GM23248 (cell line): ENCODE measurements at regions not wholly inside any gene's neighbourhood (a gene's known extent, or its start where the extent isn't known, plus 50 kb on each side); places are given as distances from the start of the nearest gene placed in this dataset.
"Not testable (repeated sequence)": the region's sequence is repeated elsewhere in the genome, so short reads cannot be mapped to it uniquely, and the experiment has no call there.

Experiments
- DNase-seq: peaks from one replicate; pipeline ENCODE4 v3.0.0-alpha.2; 2015
- H2AFZ ChIP-seq: fragments of 200-600 bp; sonication (generic); 2 replicates; pipeline ENCODE4 v1.6.1; 2016; ENCODE audit warnings: antibody characterized with exemption
- H3F3A ChIP-seq: fragments of 200-600 bp; sonication (generic); 2 replicates; pipeline ENCODE4 v1.6.1; 2016; ENCODE audit warnings: mild to moderate bottlenecking, antibody characterized with exemption, mixed run types; ENCODE audit not compliant: insufficient read depth
- H3K27ac ChIP-seq: fragments of 200-600 bp; sonication (generic); 2 replicates; pipeline ENCODE4 v1.5.1; 2016; ENCODE audit warnings: mild to moderate bottlenecking
- H3K27me3 ChIP-seq: fragments of 200-600 bp; sonication (generic); replicated peaks from 2 replicates; pipeline ENCODE4 v1.6.1; 2016; ENCODE audit warnings: mild to moderate bottlenecking; ENCODE audit not compliant: insufficient read depth
- H3K36me3 ChIP-seq: fragments of 200-600 bp; sonication (generic); 2 replicates; pipeline ENCODE4 v1.6.1; 2016; ENCODE audit warnings: low read depth, mild to moderate bottlenecking
- H3K4me1 ChIP-seq: fragments of 200-600 bp; sonication (generic); 2 replicates; pipeline ENCODE4 v1.6.1; 2016; ENCODE audit warnings: mild to moderate bottlenecking; ENCODE audit not compliant: insufficient read depth
- H3K4me2 ChIP-seq: fragments of 200-600 bp; sonication (generic); one replicate; pipeline ENCODE4 v1.6.1; 2016; ENCODE audit warnings: mild to moderate bottlenecking; ENCODE audit not compliant: unreplicated experiment
- H3K4me3 ChIP-seq: fragments of 200-600 bp; sonication (generic); 2 replicates; pipeline ENCODE4 v1.5.1; 2016; ENCODE audit warnings: mild to moderate bottlenecking
- H3K79me2 ChIP-seq: fragments of 200-600 bp; sonication (generic); 2 replicates; pipeline ENCODE4 v1.6.1; 2016; ENCODE audit warnings: mild to moderate bottlenecking; ENCODE audit not compliant: insufficient read depth
- H3K9ac ChIP-seq: fragments of 200-600 bp; sonication (generic); 2 replicates; pipeline ENCODE4 v1.6.1; 2016; ENCODE audit warnings: mild to moderate bottlenecking
- H3K9me2 ChIP-seq: fragments of 200-600 bp; sonication (generic); 2 replicates; pipeline ENCODE4 v1.6.1; 2016; ENCODE audit warnings: mixed run types, mild to moderate bottlenecking, moderate library complexity; ENCODE audit not compliant: insufficient read depth
- H3K9me3 ChIP-seq: fragments of 200-600 bp; sonication (generic); one replicate; pipeline ENCODE4 v1.6.1; 2017; ENCODE audit warnings: low read depth
- H4K20me1 ChIP-seq: fragments of 200-600 bp; sonication (generic); 2 replicates; pipeline ENCODE4 v1.6.0; 2016; ENCODE audit not compliant: insufficient read depth
- EZH2 ChIP-seq: fragments of 200-600 bp; sonication (generic); IDR thresholded peaks from 2 replicates; pipeline ENCODE4 v1.6.1; 2018; ENCODE audit warnings: antibody characterized with exemption, mild to moderate bottlenecking; ENCODE audit not compliant: insufficient read depth, poor library complexity, severe bottlenecking
- EZH2phosphoT487 ChIP-seq: fragments of 200-600 bp; sonication (generic); IDR thresholded peaks from 2 replicates; pipeline ENCODE4 v1.6.1; 2018; ENCODE audit warnings: antibody characterized with exemption, moderate library complexity, mild to moderate bottlenecking, low read depth; ENCODE audit not compliant: insufficient read depth
- WGBS, 2 experiments: methylation state at CpG; one replicate each; pipeline ENCODE4 v1.1.6; 2015 to 2017; ENCODE audit warnings: low lambda C conversion rate in 2 of 2, low coverage in 1 of 2; ENCODE audit errors: missing lambda C conversion rate in 2 of 2; 5-methylcytosine and 5-hydroxymethylcytosine counted together
- in situ Hi-C: fragments of 300-500 bp; cut with MboI; formaldehyde crosslinking; loops from 2 replicates; pipeline ENCODE4 v1.15.0; 2020

GRCh38 chr6:67881706-67882065 is 753.4 kb upstream of the ADGRB3 start:
- Histone ChIP-seq H3K4me2 (no peak overlapping the region), H4K20me1 (no peaks in the 10 kb centered on the region), H2AFZ (no peak overlapping the region), H3K4me1 (no peaks in the 10 kb centered on the region), H3K79me2 (no peaks in the 10 kb centered on the region), H3K9ac (no peak overlapping the region), H3K27me3 (no peaks in the 10 kb centered on the region), H3K9me2 (no peaks in the 10 kb centered on the region), H3F3A (no peaks in the 10 kb centered on the region), H3K9me3 (no peaks in the 10 kb centered on the region), H3K4me3 (no peak overlapping the region), H3K27ac (no peak overlapping the region), H3K36me3 (no peaks in the 10 kb centered on the region)
- TF ChIP-seq EZH2 (no peak), EZH2phosphoT487 (no peak)
- 12 to 24% methylated on average over 4 of the region's 4 CpGs for WGBS, 2 experiments
- in situ Hi-C loops = no loop called here
- DNase-seq = no peak

- WGBS, 2 experiments = 45 to 47% methylated on average over 16 of the region's 16 CpGs
- Histone ChIP-seq H3K36me3 (no peaks in the 10 kb centered on the region), H3F3A (no peaks in the 10 kb centered on the region), H4K20me1 (no peaks in the 10 kb centered on the region), H3K27ac (no peak overlapping the region), H3K9me2 (no peaks in the 10 kb centered on the region), H3K27me3 (no peaks in the 10 kb centered on the region), H3K4me2 (no peak overlapping the region), H2AFZ (no peak overlapping the region), H3K4me1 (no peaks in the 10 kb centered on the region), H3K9ac (no peak overlapping the region), H3K4me3 (no peak overlapping the region), H3K79me2 (no peaks in the 10 kb centered on the region), H3K9me3 (no peaks in the 10 kb centered on the region)
- DNase-seq = no peak
- in situ Hi-C loops = no loop called here
- TF ChIP-seq EZH2 (no peak), EZH2phosphoT487 (no peak)
Measured at GRCh38 chr6:67880939-67881705, 754.0 kb upstream of the ADGRB3 start.

GRCh38 chr6:67880343-67880742 is 754.7 kb upstream of the ADGRB3 start:
- H3F3A ChIP-seq, H3K4me3 ChIP-seq, H3K9me3 ChIP-seq, H3K27ac ChIP-seq, H3K4me2 ChIP-seq, H4K20me1 ChIP-seq, H3K9me2 ChIP-seq, H3K27me3 ChIP-seq, H3K4me1 ChIP-seq, H3K36me3 ChIP-seq, H3K9ac ChIP-seq, H2AFZ ChIP-seq, H3K79me2 ChIP-seq, DNase-seq, in situ Hi-C loops: not testable (repeated sequence)
- 60 to 68% methylated on average over 3 to 4 of the region's 4 CpGs for WGBS, 2 experiments

- H3K27me3 ChIP-seq, H3K4me3 ChIP-seq, H3K9me3 ChIP-seq, DNase-seq, in situ Hi-C loops, H3K4me1 ChIP-seq, H3K9me2 ChIP-seq, H3F3A ChIP-seq, H4K20me1 ChIP-seq, H3K79me2 ChIP-seq, H3K9ac ChIP-seq, H3K36me3 ChIP-seq, H2AFZ ChIP-seq, H3K27ac ChIP-seq, H3K4me2 ChIP-seq: not testable (repeated sequence)
- 48% methylated on average over 1 of the region's 1 CpG; no CpG with 5 or more reads in 1 of the 2 experiments for WGBS, 2 experiments
Measured at GRCh38 chr6:67879928-67880327, 755.2 kb upstream of the ADGRB3 start.

GRCh38 chr6:67879105-67879904 is 755.8 kb upstream of the ADGRB3 start:
- H3K9ac ChIP-seq, H3K27ac ChIP-seq, H2AFZ ChIP-seq, H4K20me1 ChIP-seq, H3F3A ChIP-seq, H3K9me3 ChIP-seq, DNase-seq, H3K9me2 ChIP-seq, H3K79me2 ChIP-seq, H3K36me3 ChIP-seq, in situ Hi-C loops, H3K27me3 ChIP-seq, H3K4me1 ChIP-seq, H3K4me2 ChIP-seq, H3K4me3 ChIP-seq: not testable (repeated sequence)
- WGBS, 2 experiments = 29 to 32% methylated on average over 1 of the region's 1 CpG

- H3K4me1 ChIP-seq, H3K27me3 ChIP-seq, H3F3A ChIP-seq, in situ Hi-C loops, H3K4me2 ChIP-seq, H3K9me3 ChIP-seq, H2AFZ ChIP-seq, H4K20me1 ChIP-seq, H3K9me2 ChIP-seq, DNase-seq, H3K79me2 ChIP-seq, H3K27ac ChIP-seq, H3K4me3 ChIP-seq, H3K36me3 ChIP-seq, H3K9ac ChIP-seq: not testable (repeated sequence)
- 31 to 35% methylated on average over 7 of the region's 7 CpGs for whole genome bisulfite sequencing, 2 experiments
Measured at GRCh38 chr6:67878216-67878615, 756.9 kb upstream of the ADGRB3 start.
